ENCODE measurements at regions not wholly inside any gene's neighbourhood (a gene's known extent, or its start where the extent isn't known, plus 50 kb on each side); places are given as distances from the start of the nearest gene placed in this dataset.

DNA sequence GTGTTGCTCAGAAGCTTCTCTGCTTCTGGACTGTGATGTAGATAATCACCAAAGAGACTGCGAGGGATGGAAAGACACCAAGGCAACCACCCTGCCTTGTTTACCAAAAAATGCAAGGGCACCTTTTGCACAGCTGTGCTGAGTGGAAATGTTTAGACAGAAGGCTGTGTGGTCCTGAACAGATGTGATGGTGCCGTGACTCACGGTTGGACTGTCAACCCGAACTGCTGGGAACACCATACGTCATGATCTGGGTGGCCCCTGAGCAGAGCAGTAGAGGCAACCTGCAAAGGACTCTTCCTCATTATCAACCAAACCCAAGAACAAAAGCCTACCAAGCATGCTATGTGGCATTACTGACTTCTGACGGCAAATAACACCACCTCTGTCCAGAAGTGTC lies 61.3 kb upstream of the LPP start:
- ChIA-PET POLR2A (no interaction called here), CTCF (no interaction called here)
- Histone ChIP-seq H3K4me1 (0 out of 2 replicates have a peak, but pooled peaks cover 9% of the 10 kb centered on the region), H3K27me3 (replicated peaks; ENCODE audit: control insufficient read depth, insufficient read depth, low read length) (no peaks in the 10 kb centered on the region), H3K9me3 (no peaks in the 10 kb centered on the region), H3K4me3 (ENCODE audit: low read depth, low read length) (no peak overlapping the region), H3K36me3 (ENCODE audit: control insufficient read depth, insufficient read depth, low read length) (no peaks in the 10 kb centered on the region)
- intact Hi-C loops (cut with micrococcal nuclease; ENCODE audit: unreplicated experiment), result no loop called here
- no peaks in the 10 kb centered on the region for H3K27me3 Mint-ChIP-seq (ENCODE audit: insufficient read depth, unreplicated experiment)
- no peaks in the 10 kb centered on the region for H3K36me3 Mint-ChIP-seq (ENCODE audit: insufficient read depth, unreplicated experiment)
- H3K4me1 Mint-ChIP-seq (ENCODE audit: low read depth, unreplicated experiment), result peaks cover 18% of the 10 kb centered on the region
- no peak overlapping the region for H3K27ac Mint-ChIP-seq (ENCODE audit: unreplicated experiment)
- TF ChIP-seq, protein P1, sequence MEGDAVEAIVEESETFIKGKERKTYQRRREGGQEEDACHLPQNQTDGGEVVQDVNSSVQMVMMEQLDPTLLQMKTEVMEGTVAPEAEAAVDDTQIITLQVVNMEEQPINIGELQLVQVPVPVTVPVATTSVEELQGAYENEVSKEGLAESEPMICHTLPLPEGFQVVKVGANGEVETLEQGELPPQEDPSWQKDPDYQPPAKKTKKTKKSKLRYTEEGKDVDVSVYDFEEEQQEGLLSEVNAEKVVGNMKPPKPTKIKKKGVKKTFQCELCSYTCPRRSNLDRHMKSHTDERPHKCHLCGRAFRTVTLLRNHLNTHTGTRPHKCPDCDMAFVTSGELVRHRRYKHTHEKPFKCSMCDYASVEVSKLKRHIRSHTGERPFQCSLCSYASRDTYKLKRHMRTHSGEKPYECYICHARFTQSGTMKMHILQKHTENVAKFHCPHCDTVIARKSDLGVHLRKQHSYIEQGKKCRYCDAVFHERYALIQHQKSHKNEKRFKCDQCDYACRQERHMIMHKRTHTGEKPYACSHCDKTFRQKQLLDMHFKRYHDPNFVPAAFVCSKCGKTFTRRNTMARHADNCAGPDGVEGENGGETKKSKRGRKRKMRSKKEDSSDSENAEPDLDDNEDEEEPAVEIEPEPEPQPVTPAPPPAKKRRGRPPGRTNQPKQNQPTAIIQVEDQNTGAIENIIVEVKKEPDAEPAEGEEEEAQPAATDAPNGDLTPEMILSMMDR (IDR thresholded peaks at IDR 0.05; ENCODE audit: insufficient read depth in 1 of 2, low read depth in 1 of 2, low read length in 1 of 2, severe bottlenecking in 1 of 2, unreplicated experiment in 1 of 2), result no peak
- no TSS peak for BruUV-seq (replicated peaks)
- DNase-seq, result no peak
- H3K9me3 Mint-ChIP-seq (ENCODE audit: unreplicated experiment), result no peaks in the 10 kb centered on the region
- H3K4me3 Mint-ChIP-seq (ENCODE audit: unreplicated experiment), result no peak overlapping the region

DNA sequence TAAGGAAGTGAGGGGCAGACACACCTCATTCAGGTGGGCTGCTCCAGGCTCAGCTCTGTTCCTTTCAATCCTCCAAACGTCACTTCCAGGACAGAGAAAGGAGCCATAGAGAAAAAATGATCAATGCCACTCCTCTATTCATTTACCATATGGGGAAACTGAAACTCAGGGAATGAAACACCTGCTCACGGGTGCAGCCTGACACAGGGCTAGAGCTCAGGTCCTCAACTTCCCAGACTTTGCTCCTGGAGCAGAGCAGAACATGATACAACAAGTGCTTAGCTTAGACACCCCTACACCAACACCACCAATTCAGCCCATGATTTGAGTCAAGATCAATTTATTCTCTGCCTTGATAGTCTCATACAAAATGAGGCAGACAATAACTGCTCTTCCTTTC lies 58.5 kb upstream of the LPP start:
- Mint-ChIP-seq H3K4me1 (ENCODE audit: low read depth, unreplicated experiment) (peaks cover 12% of the 10 kb centered on the region), H3K9me3 (ENCODE audit: unreplicated experiment) (peaks cover 12% of the 10 kb centered on the region), H3K4me3 (ENCODE audit: unreplicated experiment) (no peak overlapping the region), H3K27ac (ENCODE audit: unreplicated experiment) (no peak overlapping the region), H3K36me3 (ENCODE audit: insufficient read depth, unreplicated experiment) (no peaks in the 10 kb centered on the region), H3K27me3 (ENCODE audit: insufficient read depth, unreplicated experiment) (no peaks in the 10 kb centered on the region)
- H3K4me3 ChIP-seq (ENCODE audit: low read depth, low read length), result no peak overlapping the region
- H3K9me3 ChIP-seq, result no peaks in the 10 kb centered on the region
- H3K36me3 ChIP-seq (ENCODE audit: control insufficient read depth, insufficient read depth, low read length), result no peaks in the 10 kb centered on the region
- TF ChIP-seq, protein P1 (IDR thresholded peaks at IDR 0.05; ENCODE audit: insufficient read depth in 1 of 2, low read depth in 1 of 2, low read length in 1 of 2, severe bottlenecking in 1 of 2, unreplicated experiment in 1 of 2), result no peak
- BruUV-seq (replicated peaks), result no TSS peak
- ChIA-PET POLR2A (no interaction called here), CTCF (no interaction called here)
- no peak for DNase-seq
- intact Hi-C loops (cut with micrococcal nuclease; ENCODE audit: unreplicated experiment), result no loop called here
- 0 out of 2 replicates have a peak, but pooled peaks cover 9% of the 10 kb centered on the region for H3K4me1 ChIP-seq
- no peaks in the 10 kb centered on the region for H3K27me3 ChIP-seq (replicated peaks; ENCODE audit: control insufficient read depth, insufficient read depth, low read length)

DNA sequence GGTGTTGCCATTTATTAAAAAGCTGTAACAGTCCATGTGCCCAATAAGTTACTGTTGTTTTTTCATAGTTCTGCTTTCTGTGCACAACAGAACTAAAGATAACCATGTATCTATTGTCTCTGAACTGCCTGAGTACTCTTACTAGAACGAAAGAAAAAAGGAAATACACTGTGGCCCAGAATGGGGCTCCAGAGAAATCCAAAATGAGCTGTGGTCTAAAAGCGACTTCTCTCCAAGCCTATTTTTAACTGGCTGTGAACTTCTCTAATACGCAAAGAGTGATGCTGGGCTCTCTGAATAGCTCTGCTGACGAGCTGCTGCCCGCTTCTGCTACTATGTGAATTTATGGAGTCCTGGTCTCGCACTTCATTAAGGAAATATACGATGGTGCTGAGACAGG lies 56.2 kb upstream of the LPP start:
- H3K4me3 Mint-ChIP-seq (ENCODE audit: unreplicated experiment), result no peak overlapping the region
- H3K36me3 ChIP-seq (ENCODE audit: control insufficient read depth, insufficient read depth, low read length), result no peaks in the 10 kb centered on the region
- H3K9me3 Mint-ChIP-seq (ENCODE audit: unreplicated experiment), result peaks cover 25% of the 10 kb centered on the region
- H3K4me3 ChIP-seq (ENCODE audit: low read depth, low read length), result no peak overlapping the region
- H3K9me3 ChIP-seq, result peaks cover 6% of the 10 kb centered on the region; the same call in 1 of the 2 replicates
- BruUV-seq (replicated peaks), result no TSS peak
- H3K27ac Mint-ChIP-seq (ENCODE audit: unreplicated experiment), result no peak overlapping the region
- intact Hi-C loops (cut with micrococcal nuclease; ENCODE audit: unreplicated experiment), result no loop called here
- H3K27me3 ChIP-seq (replicated peaks; ENCODE audit: control insufficient read depth, insufficient read depth, low read length), result no peaks in the 10 kb centered on the region
- H3K27me3 Mint-ChIP-seq (ENCODE audit: insufficient read depth, unreplicated experiment), result no peaks in the 10 kb centered on the region
- no peaks in the 10 kb centered on the region for H3K36me3 Mint-ChIP-seq (ENCODE audit: insufficient read depth, unreplicated experiment)
- TF ChIP-seq, protein P1 (IDR thresholded peaks at IDR 0.05; ENCODE audit: insufficient read depth in 1 of 2, low read depth in 1 of 2, low read length in 1 of 2, severe bottlenecking in 1 of 2, unreplicated experiment in 1 of 2), result no peak
- no peaks in the 10 kb centered on the region for H3K4me1 Mint-ChIP-seq (ENCODE audit: low read depth, unreplicated experiment)
- peaks cover 12% of the 10 kb centered on the region for H3K4me1 ChIP-seq
- POLR2A ChIA-PET, result no interaction called here
- DNase-seq, result no peak
- CTCF ChIA-PET, result no interaction called here

All from Caco-2 (cell line).